ENCODE measurements at regions not wholly inside any gene's neighbourhood (a gene's known extent, or its start where the extent isn't known, plus 50 kb on each side); places are given as distances from the start of the nearest gene placed in this dataset.

DNA sequence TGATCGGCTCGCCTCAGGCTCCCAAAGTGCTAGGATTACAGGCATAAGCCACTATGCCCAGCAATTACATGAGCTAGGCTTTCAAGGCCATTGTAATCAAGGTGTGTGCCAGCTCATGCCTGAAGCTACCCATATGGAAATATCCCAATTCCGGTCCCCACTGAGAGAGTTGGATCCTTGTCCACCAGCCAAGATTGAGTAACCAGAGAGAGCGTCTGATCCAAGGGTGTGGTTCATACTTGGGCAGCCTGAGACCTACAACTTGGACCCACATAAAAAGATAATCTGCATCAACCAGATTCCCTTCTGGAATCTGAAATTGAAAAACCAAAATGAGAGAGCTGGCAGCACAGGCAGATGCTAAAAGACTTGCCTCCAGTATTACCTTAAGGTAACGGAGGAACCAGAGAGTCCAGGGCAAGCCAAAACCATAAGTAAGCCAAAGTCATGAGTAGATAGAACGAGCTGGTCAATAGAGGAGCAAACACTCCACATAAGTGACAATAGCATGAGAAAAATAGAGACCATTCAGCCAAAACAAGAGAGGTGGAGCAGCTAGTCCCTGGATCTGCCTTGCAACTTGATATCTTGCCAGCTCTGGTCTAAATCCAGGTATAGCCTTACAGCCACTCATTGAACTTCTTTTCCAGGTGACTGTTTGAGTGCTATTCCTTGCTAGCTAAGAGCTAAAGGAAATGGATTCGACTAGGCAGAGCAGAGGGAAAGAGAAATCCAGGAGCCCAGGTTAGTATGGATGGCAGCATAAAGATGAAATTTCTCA, 63.8 kb upstream of the ATP1A1 start:
- no peaks in the 10 kb centered on the region for H3K27me3 ChIP-seq
- H3K27ac ChIP-seq: peak overlapping the region in 1 of 4 donors; percentile 3
- no peaks in the 10 kb centered on the region for H3K36me3 ChIP-seq
- no peak overlapping the region for H3K4me3 ChIP-seq
- no peak for ATAC-seq (ENCODE audit: low FRiP score in 2 of 2)
- H3K9me3 ChIP-seq: no peaks in the 10 kb centered on the region
- TF ChIP-seq POLR2AphosphoS5 (IDR thresholded peaks at IDR 0.05) (no peak), POLR2A (IDR thresholded peaks at IDR 0.05) (no peak), EP300 (IDR thresholded peaks at IDR 0.05) (no peak)
- TF ChIP-seq, protein P1, sequence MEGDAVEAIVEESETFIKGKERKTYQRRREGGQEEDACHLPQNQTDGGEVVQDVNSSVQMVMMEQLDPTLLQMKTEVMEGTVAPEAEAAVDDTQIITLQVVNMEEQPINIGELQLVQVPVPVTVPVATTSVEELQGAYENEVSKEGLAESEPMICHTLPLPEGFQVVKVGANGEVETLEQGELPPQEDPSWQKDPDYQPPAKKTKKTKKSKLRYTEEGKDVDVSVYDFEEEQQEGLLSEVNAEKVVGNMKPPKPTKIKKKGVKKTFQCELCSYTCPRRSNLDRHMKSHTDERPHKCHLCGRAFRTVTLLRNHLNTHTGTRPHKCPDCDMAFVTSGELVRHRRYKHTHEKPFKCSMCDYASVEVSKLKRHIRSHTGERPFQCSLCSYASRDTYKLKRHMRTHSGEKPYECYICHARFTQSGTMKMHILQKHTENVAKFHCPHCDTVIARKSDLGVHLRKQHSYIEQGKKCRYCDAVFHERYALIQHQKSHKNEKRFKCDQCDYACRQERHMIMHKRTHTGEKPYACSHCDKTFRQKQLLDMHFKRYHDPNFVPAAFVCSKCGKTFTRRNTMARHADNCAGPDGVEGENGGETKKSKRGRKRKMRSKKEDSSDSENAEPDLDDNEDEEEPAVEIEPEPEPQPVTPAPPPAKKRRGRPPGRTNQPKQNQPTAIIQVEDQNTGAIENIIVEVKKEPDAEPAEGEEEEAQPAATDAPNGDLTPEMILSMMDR (IDR thresholded peaks at IDR 0.05): no peak
- DNase-seq: peak in 1 of 2 donors; percentile 43
- 61 to 73% methylated on average over 7 of the region's 7 CpGs for WGBS, 2 donors
- H3K4me1 ChIP-seq: peaks cover 0 to 21% (median 20%) of the 10 kb centered on the region in 4 donors

DNA sequence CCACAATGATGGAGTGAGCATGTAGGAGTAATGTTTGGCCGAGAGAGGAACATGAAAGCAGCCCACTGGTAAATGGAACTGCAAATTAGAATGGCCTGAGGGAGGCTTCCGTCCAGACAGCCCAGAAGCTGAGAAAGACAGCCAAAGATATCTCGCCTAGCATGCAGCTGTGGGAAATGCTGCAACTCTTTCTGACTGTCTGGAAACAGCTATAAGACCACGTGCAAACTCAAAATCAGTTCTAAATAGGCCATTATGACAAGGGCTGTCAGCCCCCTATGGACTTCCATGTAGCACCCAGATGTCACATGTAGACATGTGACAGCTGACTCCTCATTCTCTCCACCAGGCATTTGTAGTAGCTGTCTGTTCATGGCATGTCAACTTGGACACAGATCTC, 62.9 kb upstream of the ATP1A1 start:
- ATAC-seq (ENCODE audit: low FRiP score in 2 of 2): no peak
- H3K27me3 ChIP-seq: no peaks in the 10 kb centered on the region
- WGBS, 2 donors: 77 to 82% methylated on average over 4 of the region's 4 CpGs

DNA sequence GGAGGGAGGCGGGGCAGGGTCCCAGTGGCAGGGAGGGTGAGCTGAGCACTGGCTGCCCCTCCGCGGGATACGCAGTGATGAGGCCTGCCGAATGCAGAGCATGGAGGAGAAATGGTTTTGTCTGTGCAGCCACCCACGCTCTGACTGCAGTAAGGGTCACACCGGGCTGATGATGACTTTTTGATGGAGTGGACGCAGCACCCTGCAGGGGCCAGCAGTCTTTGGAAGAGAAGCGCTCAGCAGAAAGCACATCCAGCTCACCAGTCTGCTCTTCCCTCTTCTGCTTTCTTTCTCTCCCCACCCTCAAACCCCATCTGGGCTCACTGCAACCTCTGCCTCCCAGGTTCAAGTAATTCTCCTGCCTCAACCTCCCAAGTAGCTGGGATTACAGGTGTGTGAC, 61.9 kb upstream of the ATP1A1 start:
- TF ChIP-seq, protein P1 (IDR thresholded peaks at IDR 0.05): no peak
- TF ChIP-seq POLR2A (IDR thresholded peaks at IDR 0.05): no peak
- no peak for TF ChIP-seq POLR2AphosphoS5 (IDR thresholded peaks at IDR 0.05)
- no peak for TF ChIP-seq EP300 (IDR thresholded peaks at IDR 0.05)
- Histone ChIP-seq H3K36me3 (no peaks in the 10 kb centered on the region), H3K4me1 (peaks cover 0 to 21% (median 20%) of the 10 kb centered on the region in 4 donors), H3K9me3 (no peaks in the 10 kb centered on the region), H3K27me3 (no peaks in the 10 kb centered on the region), H3K27ac (peak overlapping the region; percentile 42 to 80 (median 68)), H3K4me3 (no peak overlapping the region)
- ATAC-seq (ENCODE audit: low FRiP score in 2 of 2): no peak
- WGBS, 2 donors: 81 to 86% methylated on average over 9 of the region's 9 CpGs
- peak in 1 of 2 donors; percentile 6 for DNase-seq

More for the DNA sequence above, 62.9 kb upstream of the ATP1A1 start:
- Histone ChIP-seq H3K4me1 (peaks cover 0 to 21% (median 20%) of the 10 kb centered on the region in 4 donors), H3K27ac (peak overlapping the region in 1 of 4 donors; percentile 3), H3K36me3 (no peaks in the 10 kb centered on the region), H3K9me3 (no peaks in the 10 kb centered on the region), H3K4me3 (no peak overlapping the region)
- no peak for TF ChIP-seq POLR2AphosphoS5 (IDR thresholded peaks at IDR 0.05)
- TF ChIP-seq, protein P1 (IDR thresholded peaks at IDR 0.05): no peak
- DNase-seq: no peak

DNA sequence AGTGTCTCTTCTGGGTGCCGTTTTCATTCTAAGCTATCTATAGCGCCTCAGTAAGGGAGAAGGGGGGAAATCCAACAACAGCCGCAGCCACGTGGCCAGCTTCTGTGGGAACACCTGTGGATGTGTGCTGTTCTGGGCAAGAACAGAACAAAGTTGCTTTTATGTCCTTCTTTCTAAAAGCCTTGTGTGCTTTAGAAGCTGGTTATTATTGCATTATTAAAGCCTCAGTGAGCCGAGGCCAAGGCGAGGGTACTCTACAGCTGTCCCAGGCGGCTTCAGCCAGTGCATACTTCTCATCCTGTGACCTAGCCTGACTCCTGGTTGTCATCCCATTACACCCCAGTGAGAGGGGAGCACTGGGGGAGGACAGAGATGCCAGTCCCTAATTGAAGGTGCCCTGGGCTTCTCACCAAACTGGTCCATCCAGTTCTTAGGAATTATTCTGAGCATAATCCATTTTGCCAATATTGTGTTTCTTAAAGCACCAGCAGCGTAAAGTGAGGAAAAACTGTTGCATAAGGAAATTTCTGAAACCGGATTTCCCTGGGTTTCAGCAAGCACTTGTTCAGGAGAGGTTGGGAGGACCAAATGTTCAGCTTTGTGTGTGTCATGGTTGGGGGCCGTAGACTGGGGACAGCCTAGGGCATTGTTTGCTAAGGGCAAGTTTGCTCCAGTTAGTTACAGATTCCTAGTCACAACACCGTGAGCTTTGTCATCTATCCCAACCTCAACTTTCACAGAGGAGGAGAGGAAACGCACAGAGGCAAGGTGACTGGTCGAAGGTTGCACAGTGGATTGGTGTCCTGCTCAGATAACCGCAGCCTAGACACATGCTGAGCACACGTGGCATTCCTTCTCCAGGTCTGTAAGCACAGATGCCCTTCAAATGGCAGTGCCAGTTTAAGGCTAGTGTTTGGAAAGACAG, 61.0 kb upstream of the ATP1A1 start:
- DNase-seq: peak in 1 of 2 donors; percentile 70
- WGBS, 2 donors: 62 to 66% methylated on average over 14 to 15 of the region's 15 CpGs
- peak; percentile 55 to 86 for ATAC-seq (ENCODE audit: low FRiP score in 2 of 2)

More for the DNA sequence above, 61.0 kb upstream of the ATP1A1 start:
- Histone ChIP-seq H3K36me3 (no peaks in the 10 kb centered on the region), H3K9me3 (no peaks in the 10 kb centered on the region), H3K4me1 (peaks cover 0 to 21% (median 20%) of the 10 kb centered on the region in 4 donors), H3K4me3 (no peak overlapping the region), H3K27me3 (no peaks in the 10 kb centered on the region), H3K27ac (peak overlapping the region; percentile 57 to 80 (median 68))
- TF ChIP-seq POLR2AphosphoS5 (IDR thresholded peaks at IDR 0.05): no peak
- TF ChIP-seq, protein P1 (IDR thresholded peaks at IDR 0.05): no peak
- TF ChIP-seq POLR2A (IDR thresholded peaks at IDR 0.05): peak in 1 of 4 donors; percentile 13
- TF ChIP-seq EP300 (IDR thresholded peaks at IDR 0.05): peak in 1 of 4 donors; percentile 21
